Activated CD4-positive, alpha-beta memory T cell treated with anti-CD3 and anti-CD28 coated beads, Interleukin-2, amount 10 ng/mL, durations not matched to agents 7 days and 5 days (primary cell): ENCODE measurements at regions not wholly inside any gene's neighbourhood (a gene's known extent, or its start where the extent isn't known, plus 50 kb on each side); places are given as distances from the start of the nearest gene placed in this dataset.

ENCODE experiments used
- CTCF ChIA-PET: fragments of 350-600 bp; sonication (Branson Sonifier 250); formaldehyde crosslinking; loops from one replicate; lab custom pipeline; 2021; ENCODE audit warnings: antibody characterized with exemption, inconsistent platforms; lab: Charles Lee
- POLR2A ChIA-PET: fragments of 350-600 bp; sonication (Branson Sonifier 250); formaldehyde crosslinking; loops from one replicate; lab custom pipeline; 2021; ENCODE audit warnings: antibody characterized with exemption; lab: Charles Lee
- DNase-seq: peaks from one replicate; pipeline ENCODE4 v3.0.0-alpha.2; 2020
- H3K27ac Mint-ChIP-seq: one replicate; pipeline ENCODE4 v1.8.0; 2021; ENCODE audit warnings: mild to moderate bottlenecking, mixed read lengths
- H3K27me3 Mint-ChIP-seq: one replicate; pipeline ENCODE4 v1.8.0; 2021; ENCODE audit warnings: mixed read lengths
- H3K36me3 Mint-ChIP-seq: one replicate; pipeline ENCODE4 v1.8.0; 2021; ENCODE audit warnings: low read depth, mixed read lengths
- H3K4me1 Mint-ChIP-seq: one replicate; pipeline ENCODE4 v1.8.0; 2021; ENCODE audit warnings: mixed read lengths
- H3K4me3 Mint-ChIP-seq: one replicate; pipeline ENCODE4 v1.8.0; 2021; ENCODE audit warnings: mild to moderate bottlenecking, mixed read lengths
- H3K9me3 Mint-ChIP-seq: one replicate; pipeline ENCODE4 v1.8.0; 2021; ENCODE audit warnings: mixed read lengths

GRCh38 chr10:21263263-21263803, 262.1 kb downstream of the SKIDA1 start:
- H3K4me3 Mint-ChIP-seq, result no peak overlapping the region
- CTCF ChIA-PET, result no interaction called here
- no peaks in the 10 kb centered on the region for H3K36me3 Mint-ChIP-seq
- H3K27ac Mint-ChIP-seq, result no peak overlapping the region
- no peak for DNase-seq
- no peaks in the 10 kb centered on the region for H3K27me3 Mint-ChIP-seq
- H3K4me1 Mint-ChIP-seq, result no peaks in the 10 kb centered on the region
- POLR2A ChIA-PET, result no interaction called here
- peaks cover 2% of the 10 kb centered on the region for H3K9me3 Mint-ChIP-seq

- H3K27me3 Mint-ChIP-seq, result no peaks in the 10 kb centered on the region
- ChIA-PET POLR2A (no interaction called here), CTCF (no interaction called here)
These were observed 263.6 kb downstream of the SKIDA1 start for GRCh38 chr10:21261842-21262294.

GRCh38 chr10:21260506-21261149, 264.9 kb downstream of the SKIDA1 start:
- no peaks in the 10 kb centered on the region for H3K36me3 Mint-ChIP-seq
- no peak for DNase-seq
- H3K27me3 Mint-ChIP-seq, result no peaks in the 10 kb centered on the region
- H3K4me1 Mint-ChIP-seq, result no peaks in the 10 kb centered on the region
- peaks cover 2% of the 10 kb centered on the region for H3K9me3 Mint-ChIP-seq
- H3K4me3 Mint-ChIP-seq, result no peak overlapping the region
- POLR2A ChIA-PET, result no interaction called here
- no peak overlapping the region for H3K27ac Mint-ChIP-seq
- CTCF ChIA-PET, result no interaction called here

More at GRCh38 chr10:21261842-21262294, 263.6 kb downstream of the SKIDA1 start:
- Mint-ChIP-seq H3K9me3 (peaks cover 2% of the 10 kb centered on the region), H3K4me3 (no peak overlapping the region), H3K27ac (no peak overlapping the region), H3K4me1 (no peaks in the 10 kb centered on the region), H3K36me3 (no peaks in the 10 kb centered on the region)
- no peak for DNase-seq

GRCh38 chr10:21260066-21260465, 265.4 kb downstream of the SKIDA1 start:
- no peaks in the 10 kb centered on the region for H3K4me1 Mint-ChIP-seq
- no peak for DNase-seq
- ChIA-PET POLR2A (no interaction called here), CTCF (no interaction called here)
- H3K4me3 Mint-ChIP-seq, result no peak overlapping the region
- no peaks in the 10 kb centered on the region for H3K36me3 Mint-ChIP-seq
- no peaks in the 10 kb centered on the region for H3K9me3 Mint-ChIP-seq
- no peaks in the 10 kb centered on the region for H3K27me3 Mint-ChIP-seq
- no peak overlapping the region for H3K27ac Mint-ChIP-seq

GRCh38 chr10:21257919-21258318, 267.6 kb downstream of the SKIDA1 start:
- CTCF ChIA-PET, result no interaction called here
- Mint-ChIP-seq H3K27me3 (no peaks in the 10 kb centered on the region), H3K9me3 (no peaks in the 10 kb centered on the region), H3K27ac (no peak overlapping the region), H3K4me1 (no peaks in the 10 kb centered on the region), H3K4me3 (no peak overlapping the region), H3K36me3 (no peaks in the 10 kb centered on the region)
- POLR2A ChIA-PET, result no interaction called here
- DNase-seq, result no peak

GRCh38 chr10:21257191-21257590, 268.3 kb downstream of the SKIDA1 start:
- H3K4me1 Mint-ChIP-seq, result no peaks in the 10 kb centered on the region
- no peaks in the 10 kb centered on the region for H3K36me3 Mint-ChIP-seq
- DNase-seq, result no peak
- CTCF ChIA-PET, result no interaction called here
- no peak overlapping the region for H3K27ac Mint-ChIP-seq
- H3K27me3 Mint-ChIP-seq, result no peaks in the 10 kb centered on the region
- POLR2A ChIA-PET, result no interaction called here
- H3K4me3 Mint-ChIP-seq, result no peak overlapping the region
- H3K9me3 Mint-ChIP-seq, result no peaks in the 10 kb centered on the region

- CTCF ChIA-PET, result no interaction called here
- no peak for DNase-seq
- POLR2A ChIA-PET, result no interaction called here
- no peak overlapping the region for H3K4me3 Mint-ChIP-seq
- H3K27me3 Mint-ChIP-seq, result peaks cover 4% of the 10 kb centered on the region
- H3K9me3 Mint-ChIP-seq, result no peaks in the 10 kb centered on the region
- no peaks in the 10 kb centered on the region for H3K36me3 Mint-ChIP-seq
- H3K4me1 Mint-ChIP-seq, result no peaks in the 10 kb centered on the region
- H3K27ac Mint-ChIP-seq, result no peak overlapping the region
These were observed 276.0 kb downstream of the SKIDA1 start for GRCh38 chr10:21249435-21249834.

- DNase-seq, result no peak
- H3K27me3 Mint-ChIP-seq, result peaks cover 4% of the 10 kb centered on the region
- H3K36me3 Mint-ChIP-seq, result no peaks in the 10 kb centered on the region
- no peak overlapping the region for H3K4me3 Mint-ChIP-seq
- H3K9me3 Mint-ChIP-seq, result no peaks in the 10 kb centered on the region
- H3K4me1 Mint-ChIP-seq, result no peaks in the 10 kb centered on the region
- no peak overlapping the region for H3K27ac Mint-ChIP-seq
- CTCF ChIA-PET, result no interaction called here
- POLR2A ChIA-PET, result no interaction called here
These were observed 277.9 kb downstream of the SKIDA1 start for GRCh38 chr10:21247592-21247991.

- no peak for DNase-seq
- Mint-ChIP-seq H3K9me3 (no peaks in the 10 kb centered on the region), H3K4me1 (no peaks in the 10 kb centered on the region), H3K27ac (no peak overlapping the region), H3K36me3 (no peaks in the 10 kb centered on the region), H3K27me3 (peaks cover 4% of the 10 kb centered on the region), H3K4me3 (no peak overlapping the region)
- CTCF ChIA-PET, result no interaction called here
- POLR2A ChIA-PET, result no interaction called here
These were observed 279.3 kb downstream of the SKIDA1 start for GRCh38 chr10:21246178-21246577.

- peaks cover 1% of the 10 kb centered on the region for H3K27me3 Mint-ChIP-seq
- ChIA-PET POLR2A (no interaction called here), CTCF (no interaction called here)
- DNase-seq, result no peak
- H3K9me3 Mint-ChIP-seq, result no peaks in the 10 kb centered on the region
- H3K27ac Mint-ChIP-seq, result no peak overlapping the region
- H3K4me3 Mint-ChIP-seq, result no peak overlapping the region
- no peaks in the 10 kb centered on the region for H3K4me1 Mint-ChIP-seq
- H3K36me3 Mint-ChIP-seq, result no peaks in the 10 kb centered on the region
These were observed 281.7 kb downstream of the SKIDA1 start for GRCh38 chr10:21243748-21244257.

GRCh38 chr10:21242915-21243314, 282.6 kb downstream of the SKIDA1 start:
- no peaks in the 10 kb centered on the region for H3K36me3 Mint-ChIP-seq
- no peak overlapping the region for H3K27ac Mint-ChIP-seq
- H3K4me3 Mint-ChIP-seq, result no peak overlapping the region
- POLR2A ChIA-PET, result no interaction called here
- no peaks in the 10 kb centered on the region for H3K27me3 Mint-ChIP-seq
- H3K9me3 Mint-ChIP-seq, result no peaks in the 10 kb centered on the region
- no peaks in the 10 kb centered on the region for H3K4me1 Mint-ChIP-seq
- CTCF ChIA-PET, result no interaction called here
- DNase-seq, result no peak

GRCh38 chr10:21238717-21239116, 286.8 kb downstream of the SKIDA1 start:
- no peaks in the 10 kb centered on the region for H3K27me3 Mint-ChIP-seq
- no peak for DNase-seq
- no peaks in the 10 kb centered on the region for H3K9me3 Mint-ChIP-seq
- CTCF ChIA-PET, result no interaction called here
- H3K27ac Mint-ChIP-seq, result no peak overlapping the region
- H3K4me1 Mint-ChIP-seq, result no peaks in the 10 kb centered on the region
- no peak overlapping the region for H3K4me3 Mint-ChIP-seq
- no peaks in the 10 kb centered on the region for H3K36me3 Mint-ChIP-seq
- POLR2A ChIA-PET, result no interaction called here

- CTCF ChIA-PET, result no interaction called here
- H3K27ac Mint-ChIP-seq, result no peak overlapping the region
- no peak overlapping the region for H3K4me3 Mint-ChIP-seq
- no peaks in the 10 kb centered on the region for H3K27me3 Mint-ChIP-seq
- DNase-seq, result no peak
- POLR2A ChIA-PET, result no interaction called here
- no peaks in the 10 kb centered on the region for H3K4me1 Mint-ChIP-seq
- no peaks in the 10 kb centered on the region for H3K9me3 Mint-ChIP-seq
- H3K36me3 Mint-ChIP-seq, result no peaks in the 10 kb centered on the region
These were observed 287.4 kb downstream of the SKIDA1 start for GRCh38 chr10:21238044-21238443.

- POLR2A ChIA-PET, result no interaction called here
- no peak for DNase-seq
- H3K4me1 Mint-ChIP-seq, result no peaks in the 10 kb centered on the region
- no peaks in the 10 kb centered on the region for H3K27me3 Mint-ChIP-seq
- H3K27ac Mint-ChIP-seq, result no peak overlapping the region
- no peak overlapping the region for H3K4me3 Mint-ChIP-seq
- CTCF ChIA-PET, result no interaction called here
- H3K36me3 Mint-ChIP-seq, result no peaks in the 10 kb centered on the region
- H3K9me3 Mint-ChIP-seq, result no peaks in the 10 kb centered on the region
These were observed 290.7 kb downstream of the SKIDA1 start for GRCh38 chr10:21234761-21235160.
